PFSK-1 (cell line): ENCODE measurements at regions not wholly inside any gene's neighbourhood (a gene's known extent, or its start where the extent isn't known, plus 50 kb on each side); places are given as distances from the start of the nearest gene placed in this dataset.

ENCODE experiments used
- FOXP2 ChIP-seq: optimal IDR thresholded peaks from 2 replicates; pipeline ENCODE3; 2011; ENCODE audit warnings: borderline replicate concordance, control low read depth, inconsistent platforms; ENCODE audit not compliant: insufficient read depth; ENCODE audit errors: extremely low read length, extremely low read depth
- POLR2AphosphoS5 ChIP-seq: IDR thresholded peaks from 2 replicates; pipeline ENCODE4 v1.6.1; 2012; ENCODE audit warnings: low read depth, mild to moderate bottlenecking, control low read depth, low read length, moderate library complexity
- SIN3A ChIP-seq: IDR thresholded peaks from 2 replicates; pipeline ENCODE4 v1.6.1; 2012; ENCODE audit warnings: mild to moderate bottlenecking, low read length, moderate library complexity, borderline replicate concordance; ENCODE audit not compliant: insufficient read depth
- TAF1 ChIP-seq: IDR thresholded peaks from 2 replicates; pipeline ENCODE4 v1.6.1; 2012; ENCODE audit warnings: low read length, control low read depth, borderline replicate concordance; ENCODE audit not compliant: insufficient read depth
- TF ChIP-seq, protein P1 (sequence below), 2 experiments: IDR thresholded peaks; 2 replicates each; pipeline versions ENCODE4 v1.6.1 to v1.8.0; 2011 to 2012; ENCODE audit warnings: low read depth in 2 of 2, low read length in 2 of 2, control low read depth in 1 of 2, inconsistent platforms in 1 of 2, mild to moderate bottlenecking in 1 of 2, moderate library complexity in 1 of 2; ENCODE audit not compliant: insufficient read depth in 1 of 2

DNA sequence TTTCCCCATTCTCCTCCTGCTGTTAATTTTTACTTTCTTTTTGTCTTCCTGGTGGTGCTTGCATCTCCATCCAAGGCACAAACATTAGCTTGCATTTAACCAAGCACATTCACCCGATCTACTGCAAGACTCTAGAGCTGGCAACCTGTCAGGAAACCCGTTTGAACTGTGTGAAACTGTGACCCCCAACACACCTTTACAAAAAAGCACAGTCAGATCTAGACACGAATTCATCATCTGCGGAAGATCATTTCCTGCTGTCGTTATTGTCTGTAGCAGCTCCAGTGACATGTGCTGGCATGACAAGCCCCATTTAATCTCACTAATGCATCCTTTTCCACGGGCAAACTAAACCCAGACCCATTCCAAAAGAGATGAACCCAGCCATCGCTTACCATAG is 340.5 kb downstream of the VRK1 start:
- TF ChIP-seq SIN3A (no peak), POLR2AphosphoS5 (no peak), FOXP2 (no peak), TAF1 (no peak)
- TF ChIP-seq, protein P1, sequence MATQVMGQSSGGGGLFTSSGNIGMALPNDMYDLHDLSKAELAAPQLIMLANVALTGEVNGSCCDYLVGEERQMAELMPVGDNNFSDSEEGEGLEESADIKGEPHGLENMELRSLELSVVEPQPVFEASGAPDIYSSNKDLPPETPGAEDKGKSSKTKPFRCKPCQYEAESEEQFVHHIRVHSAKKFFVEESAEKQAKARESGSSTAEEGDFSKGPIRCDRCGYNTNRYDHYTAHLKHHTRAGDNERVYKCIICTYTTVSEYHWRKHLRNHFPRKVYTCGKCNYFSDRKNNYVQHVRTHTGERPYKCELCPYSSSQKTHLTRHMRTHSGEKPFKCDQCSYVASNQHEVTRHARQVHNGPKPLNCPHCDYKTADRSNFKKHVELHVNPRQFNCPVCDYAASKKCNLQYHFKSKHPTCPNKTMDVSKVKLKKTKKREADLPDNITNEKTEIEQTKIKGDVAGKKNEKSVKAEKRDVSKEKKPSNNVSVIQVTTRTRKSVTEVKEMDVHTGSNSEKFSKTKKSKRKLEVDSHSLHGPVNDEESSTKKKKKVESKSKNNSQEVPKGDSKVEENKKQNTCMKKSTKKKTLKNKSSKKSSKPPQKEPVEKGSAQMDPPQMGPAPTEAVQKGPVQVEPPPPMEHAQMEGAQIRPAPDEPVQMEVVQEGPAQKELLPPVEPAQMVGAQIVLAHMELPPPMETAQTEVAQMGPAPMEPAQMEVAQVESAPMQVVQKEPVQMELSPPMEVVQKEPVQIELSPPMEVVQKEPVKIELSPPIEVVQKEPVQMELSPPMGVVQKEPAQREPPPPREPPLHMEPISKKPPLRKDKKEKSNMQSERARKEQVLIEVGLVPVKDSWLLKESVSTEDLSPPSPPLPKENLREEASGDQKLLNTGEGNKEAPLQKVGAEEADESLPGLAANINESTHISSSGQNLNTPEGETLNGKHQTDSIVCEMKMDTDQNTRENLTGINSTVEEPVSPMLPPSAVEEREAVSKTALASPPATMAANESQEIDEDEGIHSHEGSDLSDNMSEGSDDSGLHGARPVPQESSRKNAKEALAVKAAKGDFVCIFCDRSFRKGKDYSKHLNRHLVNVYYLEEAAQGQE (IDR thresholded peaks at IDR 0.05; ENCODE audit: insufficient read depth in 1 of 2, low read depth in 2 of 2, low read length in 2 of 2) = no peak

DNA sequence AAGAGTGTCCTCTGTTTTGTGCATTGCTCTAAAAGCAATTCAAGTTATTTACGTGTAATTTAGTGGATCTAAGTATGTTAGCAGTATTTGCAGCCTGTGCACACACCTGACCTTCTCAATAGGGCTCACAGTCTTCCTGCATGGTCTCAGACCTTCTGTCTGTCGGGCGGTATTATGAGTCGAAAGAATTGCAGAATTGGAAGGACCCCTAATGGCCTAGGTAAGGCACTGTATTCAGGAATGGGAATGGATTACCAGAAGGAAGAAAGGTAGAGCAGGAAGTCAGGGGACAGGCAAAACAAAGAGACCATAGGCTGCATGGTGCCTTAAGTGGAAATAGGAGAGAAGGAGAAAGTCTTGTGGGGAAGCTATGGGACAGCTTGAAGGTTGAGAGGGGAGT is 341.6 kb downstream of the VRK1 start:
- TF ChIP-seq FOXP2 (no peak), TAF1 (no peak), POLR2AphosphoS5 (no peak), SIN3A (no peak)
- TF ChIP-seq, protein P1 (IDR thresholded peaks at IDR 0.05; ENCODE audit: insufficient read depth in 1 of 2, low read depth in 2 of 2, low read length in 2 of 2) = no peak

DNA sequence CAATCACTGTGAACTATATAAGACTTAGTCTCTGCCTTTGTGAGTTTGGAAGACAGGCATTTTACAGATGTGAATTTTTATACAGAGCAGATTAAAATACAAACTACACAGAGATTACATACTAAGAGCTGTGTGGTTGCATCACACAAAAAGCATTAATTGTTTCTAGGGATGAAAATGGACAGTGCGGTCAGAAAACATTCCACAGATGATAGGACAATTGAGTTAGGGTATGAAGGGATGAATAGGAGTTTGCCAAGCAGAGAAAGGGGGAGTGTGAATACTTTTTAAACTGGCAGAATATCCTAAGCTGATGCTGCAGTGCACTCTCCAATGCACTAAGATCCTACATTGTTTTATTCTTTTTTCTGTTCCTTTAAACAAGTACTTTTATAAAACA is 345.8 kb downstream of the VRK1 start:
- TF ChIP-seq FOXP2 (no peak), POLR2AphosphoS5 (no peak), TAF1 (no peak), SIN3A (no peak)
- TF ChIP-seq, protein P1 (IDR thresholded peaks at IDR 0.05; ENCODE audit: insufficient read depth in 1 of 2, low read depth in 2 of 2, low read length in 2 of 2) = no peak

DNA sequence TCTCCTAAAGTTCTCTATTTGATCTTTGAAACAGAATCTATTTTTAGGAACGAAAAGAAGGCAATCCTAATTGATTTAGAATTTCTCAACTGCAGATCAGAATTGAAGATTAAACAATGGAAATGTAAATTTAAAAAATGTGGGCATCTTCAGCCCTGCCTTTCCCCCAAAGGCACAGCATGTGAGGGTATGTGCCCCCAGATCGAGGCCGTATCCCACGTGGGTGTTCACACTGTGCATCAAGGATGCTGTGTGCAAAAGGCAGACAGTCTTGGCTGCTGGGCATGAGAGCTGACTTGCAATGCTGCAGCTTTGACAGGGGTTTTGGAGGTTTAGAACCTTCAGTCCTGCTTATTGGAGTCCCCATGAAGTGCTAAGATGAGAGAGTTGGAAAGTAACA is 346.3 kb downstream of the VRK1 start:
- TF ChIP-seq, protein P1 (IDR thresholded peaks at IDR 0.05; ENCODE audit: insufficient read depth in 1 of 2, low read depth in 2 of 2, low read length in 2 of 2) = no peak
- TF ChIP-seq FOXP2 = no peak
- TF ChIP-seq TAF1 = no peak
- TF ChIP-seq SIN3A = no peak
- no peak for TF ChIP-seq POLR2AphosphoS5

DNA sequence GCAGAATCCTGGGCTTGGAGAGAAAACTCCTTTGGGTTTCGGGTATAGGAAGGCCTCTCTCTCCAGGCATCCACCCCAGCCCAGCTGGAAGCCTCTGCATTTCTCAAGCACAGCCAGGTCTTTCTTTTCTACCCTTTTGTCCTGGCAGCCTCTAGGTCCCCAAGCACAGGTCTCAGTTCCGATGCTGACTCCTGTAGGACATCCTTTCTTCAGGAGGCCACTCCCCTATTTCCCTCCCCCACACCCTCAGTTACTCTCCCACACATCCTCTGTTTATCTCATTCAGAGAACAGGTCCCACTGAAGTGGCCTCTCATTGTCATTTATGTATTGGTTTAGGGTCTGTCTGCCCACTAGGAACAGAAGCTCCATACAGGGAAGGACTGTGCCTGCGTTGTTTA is 352.6 kb downstream of the VRK1 start:
- no peak for TF ChIP-seq SIN3A
- TF ChIP-seq FOXP2 = no peak
- TF ChIP-seq, protein P1 (IDR thresholded peaks at IDR 0.05; ENCODE audit: insufficient read depth in 1 of 2, low read depth in 2 of 2, low read length in 2 of 2) = no peak
- no peak for TF ChIP-seq TAF1
- no peak for TF ChIP-seq POLR2AphosphoS5
